ENCODE measurements at regions not wholly inside any gene's neighbourhood (a gene's known extent, or its start where the extent isn't known, plus 50 kb on each side); places are given as distances from the start of the nearest gene placed in this dataset.

DNA sequence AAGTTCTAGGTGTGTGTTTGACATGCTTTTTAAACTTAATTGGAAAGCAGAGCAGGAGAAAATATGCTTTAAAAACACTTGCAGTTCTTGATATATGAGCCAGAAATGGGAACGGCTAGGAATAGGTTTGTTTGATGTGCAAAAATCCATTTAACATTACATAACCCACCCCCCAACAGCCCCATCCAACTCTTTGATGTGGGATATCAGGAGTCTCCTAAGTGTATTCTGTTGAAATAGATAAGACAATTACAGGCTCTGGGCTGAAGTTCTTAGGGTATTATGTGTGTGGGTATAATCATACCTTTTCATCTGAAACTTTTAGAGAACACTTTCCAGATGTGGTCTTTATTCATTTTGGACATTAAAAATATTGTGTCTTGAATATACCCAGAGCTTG lies 240.4 kb upstream of the CSNK1A1L start:
- H3K4me3 ChIP-seq (replicated peaks in 1 of 4; ENCODE audit: control extremely low read depth in 1 of 4, insufficient read depth in 1 of 4, low read depth in 3 of 4, low read length in 4 of 4) = no peak overlapping the region
- TF ChIP-seq EZH2 (IDR thresholded peaks at IDR 0.05; ENCODE audit: low read length, missing control alignments) = no peak
- TF ChIP-seq, protein P1, sequence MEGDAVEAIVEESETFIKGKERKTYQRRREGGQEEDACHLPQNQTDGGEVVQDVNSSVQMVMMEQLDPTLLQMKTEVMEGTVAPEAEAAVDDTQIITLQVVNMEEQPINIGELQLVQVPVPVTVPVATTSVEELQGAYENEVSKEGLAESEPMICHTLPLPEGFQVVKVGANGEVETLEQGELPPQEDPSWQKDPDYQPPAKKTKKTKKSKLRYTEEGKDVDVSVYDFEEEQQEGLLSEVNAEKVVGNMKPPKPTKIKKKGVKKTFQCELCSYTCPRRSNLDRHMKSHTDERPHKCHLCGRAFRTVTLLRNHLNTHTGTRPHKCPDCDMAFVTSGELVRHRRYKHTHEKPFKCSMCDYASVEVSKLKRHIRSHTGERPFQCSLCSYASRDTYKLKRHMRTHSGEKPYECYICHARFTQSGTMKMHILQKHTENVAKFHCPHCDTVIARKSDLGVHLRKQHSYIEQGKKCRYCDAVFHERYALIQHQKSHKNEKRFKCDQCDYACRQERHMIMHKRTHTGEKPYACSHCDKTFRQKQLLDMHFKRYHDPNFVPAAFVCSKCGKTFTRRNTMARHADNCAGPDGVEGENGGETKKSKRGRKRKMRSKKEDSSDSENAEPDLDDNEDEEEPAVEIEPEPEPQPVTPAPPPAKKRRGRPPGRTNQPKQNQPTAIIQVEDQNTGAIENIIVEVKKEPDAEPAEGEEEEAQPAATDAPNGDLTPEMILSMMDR (conservative IDR thresholded peaks at IDR 0.05 in 1 of 2, IDR thresholded peaks at IDR 0.05 in 1 of 2; ENCODE audit: low read depth in 1 of 2, low read length in 2 of 2) = no peak
- H2AFZ ChIP-seq (ENCODE audit: low read length) = no peak overlapping the region
- H4K20me1 ChIP-seq (ENCODE audit: control insufficient read depth, extremely low read depth, insufficient read depth, low read length) = no peaks in the 10 kb centered on the region
- H3K9me3 ChIP-seq (ENCODE audit: control insufficient read depth, insufficient read depth, low read depth, low read length) = no peaks in the 10 kb centered on the region
- no peaks in the 10 kb centered on the region for H3K4me1 ChIP-seq (ENCODE audit: control insufficient read depth, extremely low read depth, insufficient read depth, low read length)
- no peaks in the 10 kb centered on the region for H3K27me3 ChIP-seq (ENCODE audit: control insufficient read depth, insufficient read depth, low read length)
- no peak for DNase-seq (ENCODE audit: low read depth in 2 of 2)
- H3K9ac ChIP-seq (ENCODE audit: insufficient read depth, low read length) = no peak overlapping the region
- H3K27ac ChIP-seq (ENCODE audit: insufficient read depth, low read length) = no peak overlapping the region
- no peak overlapping the region for H3K4me2 ChIP-seq (ENCODE audit: extremely low read depth, insufficient read depth, low read length)
- H3K36me3 ChIP-seq (ENCODE audit: control insufficient read depth, insufficient read depth, low read length) = no peaks in the 10 kb centered on the region
- no peaks in the 10 kb centered on the region for H3K79me2 ChIP-seq (ENCODE audit: control insufficient read depth, insufficient read depth, low read length)

DNA sequence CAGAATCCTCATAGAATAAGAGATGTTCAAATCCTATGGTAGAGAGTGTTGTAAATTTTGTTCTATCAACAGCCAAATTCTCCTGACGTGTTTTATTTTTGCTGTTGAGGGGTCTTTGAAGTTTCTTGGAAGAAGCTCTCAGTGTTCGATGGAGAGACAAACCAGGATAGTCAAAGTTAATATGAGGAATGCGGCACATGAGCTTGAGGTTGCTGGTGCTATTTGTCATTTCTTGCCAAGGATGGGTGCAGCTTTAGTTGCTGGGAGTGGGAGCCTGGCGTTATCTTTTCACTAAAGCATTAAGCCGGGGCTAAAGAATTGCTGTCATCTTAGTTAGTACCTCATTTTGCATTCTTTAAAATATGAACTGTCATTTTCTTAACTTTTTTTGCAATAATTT lies 239.9 kb upstream of the CSNK1A1L start:
- Histone ChIP-seq H3K36me3 (ENCODE audit: control insufficient read depth, insufficient read depth, low read length) (no peaks in the 10 kb centered on the region), H3K9me3 (ENCODE audit: control insufficient read depth, insufficient read depth, low read depth, low read length) (no peaks in the 10 kb centered on the region), H3K27ac (ENCODE audit: insufficient read depth, low read length) (no peak overlapping the region), H3K27me3 (ENCODE audit: control insufficient read depth, insufficient read depth, low read length) (no peaks in the 10 kb centered on the region), H2AFZ (ENCODE audit: low read length) (no peak overlapping the region), H3K4me2 (ENCODE audit: extremely low read depth, insufficient read depth, low read length) (no peak overlapping the region), H3K79me2 (ENCODE audit: control insufficient read depth, insufficient read depth, low read length) (no peaks in the 10 kb centered on the region), H3K4me1 (ENCODE audit: control insufficient read depth, extremely low read depth, insufficient read depth, low read length) (no peaks in the 10 kb centered on the region), H3K4me3 (replicated peaks in 1 of 4; ENCODE audit: control extremely low read depth in 1 of 4, insufficient read depth in 1 of 4, low read depth in 3 of 4, low read length in 4 of 4) (no peak overlapping the region), H4K20me1 (ENCODE audit: control insufficient read depth, extremely low read depth, insufficient read depth, low read length) (no peaks in the 10 kb centered on the region), H3K9ac (ENCODE audit: insufficient read depth, low read length) (no peak overlapping the region)
- DNase-seq (ENCODE audit: low read depth in 2 of 2) = no peak
- TF ChIP-seq, protein P1 (conservative IDR thresholded peaks at IDR 0.05 in 1 of 2, IDR thresholded peaks at IDR 0.05 in 1 of 2; ENCODE audit: low read depth in 1 of 2, low read length in 2 of 2) = no peak
- no peak for TF ChIP-seq EZH2 (IDR thresholded peaks at IDR 0.05; ENCODE audit: low read length, missing control alignments)

- Histone ChIP-seq H3K4me2 (ENCODE audit: extremely low read depth, insufficient read depth, low read length) (no peak overlapping the region), H2AFZ (ENCODE audit: low read length) (no peak overlapping the region), H3K79me2 (ENCODE audit: control insufficient read depth, insufficient read depth, low read length) (no peaks in the 10 kb centered on the region), H3K9ac (ENCODE audit: insufficient read depth, low read length) (no peak overlapping the region), H3K4me3 (replicated peaks in 1 of 4; ENCODE audit: control extremely low read depth in 1 of 4, insufficient read depth in 1 of 4, low read depth in 3 of 4, low read length in 4 of 4) (no peak overlapping the region), H4K20me1 (ENCODE audit: control insufficient read depth, extremely low read depth, insufficient read depth, low read length) (no peaks in the 10 kb centered on the region), H3K36me3 (ENCODE audit: control insufficient read depth, insufficient read depth, low read length) (no peaks in the 10 kb centered on the region), H3K4me1 (ENCODE audit: control insufficient read depth, extremely low read depth, insufficient read depth, low read length) (no peaks in the 10 kb centered on the region), H3K27ac (ENCODE audit: insufficient read depth, low read length) (no peak overlapping the region), H3K9me3 (ENCODE audit: control insufficient read depth, insufficient read depth, low read depth, low read length) (no peaks in the 10 kb centered on the region), H3K27me3 (ENCODE audit: control insufficient read depth, insufficient read depth, low read length) (no peaks in the 10 kb centered on the region)
- no peak for TF ChIP-seq EZH2 (IDR thresholded peaks at IDR 0.05; ENCODE audit: low read length, missing control alignments)
- DNase-seq (ENCODE audit: low read depth in 2 of 2) = no peak
These were observed 238.6 kb upstream of the CSNK1A1L start for GRCh38 chr13:37344056-37344455.

Data from fibroblast of lung (primary cell).